Right lung (tissue), 2 donors: ENCODE measurements at regions not wholly inside any gene's neighbourhood (a gene's known extent, or its start where the extent isn't known, plus 50 kb on each side); places are given as distances from the start of the nearest gene placed in this dataset.

Experiments
- DNase-seq, 2 donors: peaks; one replicate each; pipeline ENCODE4 v3.0.0-alpha.2; 2013

DNA sequence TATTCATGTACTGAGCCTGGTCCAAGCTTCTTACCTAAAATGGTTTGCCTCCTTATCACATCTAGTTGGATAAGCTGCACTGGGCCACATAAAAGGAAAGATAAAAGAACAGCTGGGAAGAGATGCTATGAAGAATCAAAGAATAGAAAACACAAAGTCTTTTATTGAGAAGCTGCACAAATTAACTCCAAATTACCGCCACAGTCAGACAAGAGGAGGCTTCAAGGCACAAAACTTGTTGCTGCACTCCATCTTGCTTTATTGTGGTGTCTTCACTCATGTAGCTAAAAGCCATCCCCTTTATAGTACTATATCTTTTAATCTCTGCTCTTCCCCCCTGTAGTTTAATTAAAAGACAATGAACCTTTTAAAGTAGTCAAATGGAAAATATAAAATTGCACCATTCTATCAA is 330.6 kb upstream of the PMFBP1 start:
- no peak for DNase-seq

- peak; percentile 44 to 55 for DNase-seq
Observed at GRCh38 chr16:72501739-72502593, 330.0 kb upstream of the PMFBP1 start.

- no peak for DNase-seq
Observed at GRCh38 chr16:72500545-72500944, 328.6 kb upstream of the PMFBP1 start.

- DNase-seq: no peak
Observed at GRCh38 chr16:72493716-72494415, 321.9 kb upstream of the PMFBP1 start.

DNA sequence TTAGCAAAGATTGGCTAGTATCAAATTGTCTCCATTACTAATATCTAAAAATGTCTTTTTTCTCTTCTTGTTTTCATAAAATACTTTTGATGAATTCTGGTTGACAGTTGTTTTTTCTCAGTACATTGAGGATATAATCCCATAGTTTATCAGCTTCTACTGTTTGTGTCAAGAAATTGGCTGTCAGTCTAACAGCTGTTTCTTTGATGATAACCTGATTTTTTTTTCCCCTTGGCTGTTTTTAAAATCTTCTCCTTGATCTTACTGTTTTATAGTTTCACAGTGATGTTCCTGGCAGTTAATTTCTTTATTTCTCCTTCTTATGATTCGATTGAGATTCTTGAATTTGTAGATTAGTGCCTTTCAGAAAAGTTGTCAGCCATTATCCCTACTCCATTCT is 315.3 kb upstream of the PMFBP1 start:
- no peak for DNase-seq

DNA sequence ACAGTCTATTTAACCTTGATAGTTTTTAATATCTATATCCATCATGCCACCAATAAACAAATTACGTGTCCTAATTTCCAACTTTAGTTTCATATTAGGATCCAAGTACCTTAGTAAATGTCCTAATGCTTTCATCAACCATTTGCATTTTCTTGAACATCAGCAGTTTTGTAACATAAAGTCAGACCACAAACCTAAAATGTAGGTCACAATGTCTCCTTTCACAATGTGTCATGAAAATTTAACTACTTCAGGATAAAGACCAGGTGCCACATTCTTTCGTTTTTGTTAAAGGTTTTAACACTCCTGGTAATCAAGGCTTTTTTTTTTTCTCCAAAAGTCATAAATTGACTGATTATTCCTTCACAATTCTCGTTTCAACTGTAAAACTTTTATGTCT is 310.7 kb upstream of the PMFBP1 start:
- no peak for DNase-seq

DNA sequence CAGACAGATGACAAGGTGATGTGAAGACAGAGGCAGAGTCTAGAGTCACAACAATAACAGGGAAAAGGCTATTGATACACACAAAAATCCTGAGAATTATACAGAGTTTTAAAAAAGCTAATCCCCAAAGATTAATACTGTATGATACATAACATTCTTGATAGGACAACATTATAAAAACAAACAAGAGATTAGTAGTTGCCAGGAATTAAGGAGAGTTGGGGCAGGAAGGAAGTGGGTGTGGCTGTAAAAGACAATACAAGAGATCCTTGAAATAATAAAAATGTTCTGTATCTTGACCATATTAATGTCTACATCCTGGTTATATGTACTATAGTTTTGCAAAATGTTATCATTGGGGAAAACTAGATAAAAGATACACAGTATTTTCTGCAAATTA is 309.5 kb upstream of the PMFBP1 start:
- DNase-seq: no peak

- DNase-seq: no peak
Observed at GRCh38 chr16:72480911-72481310, 309.0 kb upstream of the PMFBP1 start.

- no peak for DNase-seq
Observed at GRCh38 chr16:72475688-72476087, 303.7 kb upstream of the PMFBP1 start.

- DNase-seq: no peak
Observed at GRCh38 chr16:72474501-72475123, 302.7 kb upstream of the PMFBP1 start.

DNA sequence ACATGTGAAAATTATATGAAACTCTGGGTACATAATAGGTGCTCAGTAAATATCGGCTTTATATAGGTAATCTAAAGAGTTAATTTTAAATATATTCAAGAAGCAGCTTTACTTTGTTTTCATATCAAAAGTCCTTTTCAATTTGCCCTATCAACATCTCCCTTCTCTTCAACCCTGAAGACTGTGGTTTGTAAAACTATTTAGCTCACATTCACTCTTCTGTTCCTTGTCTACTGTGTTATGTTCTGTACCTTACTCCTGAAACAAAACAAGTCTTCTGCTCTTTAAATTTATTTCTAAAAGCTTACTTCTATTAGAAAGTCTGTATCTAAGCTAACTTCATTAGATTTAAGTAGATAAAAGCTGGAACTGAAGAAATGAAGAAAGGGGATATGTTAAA is 301.7 kb upstream of the PMFBP1 start:
- no peak for DNase-seq

GRCh38 chr16:72471317-72471924 is 299.5 kb upstream of the PMFBP1 start:
- DNase-seq: no peak

- DNase-seq: no peak
Observed at GRCh38 chr16:72470541-72470940, 298.6 kb upstream of the PMFBP1 start.

- DNase-seq: no peak
Observed at GRCh38 chr16:72469932-72470331, 298.0 kb upstream of the PMFBP1 start.

DNA sequence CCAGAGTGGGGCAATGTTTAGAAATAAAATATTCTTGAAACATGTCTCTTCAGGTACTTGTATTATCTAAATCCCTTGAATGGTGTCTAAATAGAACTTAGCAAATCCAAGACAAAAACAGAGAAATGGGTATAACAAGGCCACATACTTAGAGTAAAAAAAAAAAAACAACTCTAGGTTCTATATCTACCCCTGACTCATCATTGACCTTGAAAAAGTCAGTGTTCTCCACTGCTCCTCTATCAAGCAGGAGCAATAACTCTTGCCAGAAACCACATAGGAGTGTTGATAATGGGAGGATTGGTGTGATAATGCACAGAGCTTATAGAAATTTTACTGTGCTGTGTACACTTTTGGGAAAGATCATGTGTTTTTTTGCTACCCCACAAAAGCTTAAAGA is 296.6 kb upstream of the PMFBP1 start:
- no peak for DNase-seq

- peak; percentile 16 to 25 for DNase-seq
Observed at GRCh38 chr16:72467157-72467759, 295.3 kb upstream of the PMFBP1 start.

DNA sequence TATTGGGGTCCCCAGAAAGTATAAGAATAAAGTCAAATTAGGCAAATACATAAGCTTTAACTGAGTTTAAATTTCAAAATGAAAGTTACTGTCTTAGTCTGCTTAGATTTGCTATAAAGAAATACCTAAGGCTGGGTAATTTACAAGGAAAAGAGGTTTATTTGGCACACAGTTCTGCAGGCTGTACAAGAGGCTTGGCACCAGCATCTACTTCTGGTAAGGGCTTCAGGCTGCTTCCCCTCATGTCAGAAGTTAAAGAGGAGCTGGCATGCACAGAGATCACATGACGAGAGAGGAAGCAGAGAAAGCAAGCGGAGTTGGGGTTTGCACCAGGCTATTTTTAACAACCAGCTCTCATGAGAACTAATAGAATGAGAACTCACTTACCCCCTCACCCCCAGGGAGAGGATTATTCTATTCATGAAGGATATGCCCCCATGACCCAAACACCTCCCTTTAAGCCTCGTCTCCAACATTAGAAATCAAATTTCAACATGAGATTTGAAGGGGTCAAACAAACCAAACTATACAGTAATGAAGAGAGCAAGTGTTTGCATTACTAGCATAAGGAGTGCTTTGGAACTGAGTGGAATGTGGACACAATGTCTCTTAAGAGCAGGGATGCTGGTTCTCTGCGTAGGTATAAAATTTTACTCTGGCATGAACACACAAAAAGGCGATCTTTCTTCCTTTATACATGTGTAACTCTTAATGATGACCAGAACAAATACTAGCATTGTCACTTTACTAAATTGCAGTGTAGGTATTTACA is 292.8 kb upstream of the PMFBP1 start:
- peak in 1 of 2 donors; percentile 13 for DNase-seq

GRCh38 chr16:72464052-72464451 is 292.1 kb upstream of the PMFBP1 start:
- no peak for DNase-seq

DNA sequence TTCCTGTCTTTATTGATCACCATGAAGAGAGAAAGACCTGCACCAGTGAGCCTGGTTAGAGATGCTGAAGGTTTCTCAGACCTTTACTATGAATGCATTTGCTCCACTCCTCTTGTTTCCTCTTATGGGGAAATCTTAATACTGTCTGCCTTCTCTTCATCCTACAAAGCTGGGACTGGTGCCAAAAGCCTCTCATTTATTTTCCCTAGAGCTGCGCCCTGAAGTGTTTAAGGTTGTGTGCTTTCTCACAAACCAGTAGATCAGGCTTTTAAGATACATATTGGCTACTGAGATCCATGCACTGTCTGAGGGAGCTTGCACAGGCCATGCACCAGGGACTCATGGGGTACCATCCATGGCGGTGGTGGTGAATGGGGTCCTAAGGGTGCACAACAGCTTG is 286.1 kb upstream of the PMFBP1 start:
- DNase-seq: no peak

GRCh38 chr16:72457243-72457940 is 285.4 kb upstream of the PMFBP1 start:
- no peak for DNase-seq
